Keratinocyte (primary cell): ENCODE measurements at regions not wholly inside any gene's neighbourhood (a gene's known extent, or its start where the extent isn't known, plus 50 kb on each side); places are given as distances from the start of the nearest gene placed in this dataset.
"Not testable (repeated sequence)": the region's sequence is repeated elsewhere in the genome, so short reads cannot be mapped to it uniquely, and the experiment has no call there.

ENCODE experiments used
- DNase-seq: peaks from one replicate; pipeline ENCODE4 v3.0.0-alpha.2; 2011; ENCODE audit warnings: low read depth, missing footprints, low spot score
- FAIRE-seq: peaks from 2 replicates; lab custom pipeline; 2011; peaks lifted over from hg19 to GRCh38; lab: Jason Lieb, UNC
- H2AFZ ChIP-seq: 2 replicates; pipeline ENCODE4 v1.6.0; 2012; ENCODE audit warnings: low read length, control low read depth, inconsistent platforms; ENCODE audit not compliant: control insufficient read depth
- H3K27ac ChIP-seq: 2 replicates; pipeline ENCODE4 v1.5.1; 2011; ENCODE audit warnings: low read length; ENCODE audit not compliant: control insufficient read depth, insufficient read depth
- H3K27me3 ChIP-seq: 3 replicates; pipeline ENCODE4 v1.6.0; 2011; ENCODE audit warnings: low read length; ENCODE audit not compliant: control insufficient read depth, insufficient read depth; ENCODE audit errors: extremely low read depth
- H3K36me3 ChIP-seq, 2 experiments: 2 replicates in 1 of 2; 3 replicates in 1 of 2; pipeline ENCODE4 v1.5.1; 2011; ENCODE audit warnings: low read length in 2 of 2, mild to moderate bottlenecking in 1 of 2; ENCODE audit not compliant: control insufficient read depth in 2 of 2, insufficient read depth in 2 of 2; ENCODE audit errors: extremely low read depth in 1 of 2
- H3K4me1 ChIP-seq: 3 replicates; pipeline ENCODE4 v1.5.1; 2011; ENCODE audit warnings: low read length; ENCODE audit not compliant: control insufficient read depth, insufficient read depth; ENCODE audit errors: extremely low read depth
- H3K4me2 ChIP-seq: 3 replicates; pipeline ENCODE4 v1.6.0; 2011; ENCODE audit warnings: low read depth, low read length; ENCODE audit not compliant: control insufficient read depth, insufficient read depth; ENCODE audit errors: extremely low read depth
- H3K4me3 ChIP-seq, 3 experiments: fragments of 200-600 bp in 1 of 3; sonication (generic) in 1 of 3; 2 replicates in 2 of 3; 3 replicates in 1 of 3; pipeline ENCODE4 v1.5.1; 2011 to 2016; ENCODE audit warnings: low read length in 3 of 3, mild to moderate bottlenecking in 3 of 3, control low read depth in 2 of 3, inconsistent platforms in 1 of 3, low read depth in 1 of 3, mixed read lengths in 1 of 3, mixed run types in 1 of 3, moderate library complexity in 1 of 3; ENCODE audit not compliant: control insufficient read depth in 2 of 3, insufficient read depth in 2 of 3; ENCODE audit errors: extremely low read depth in 1 of 3
- H3K79me2 ChIP-seq: 2 replicates; pipeline ENCODE4 v1.6.0; 2012; ENCODE audit warnings: low read length; ENCODE audit not compliant: control insufficient read depth, insufficient read depth
- H3K9ac ChIP-seq: 3 replicates; pipeline ENCODE4 v1.6.0; 2011; ENCODE audit warnings: low read length; ENCODE audit not compliant: control insufficient read depth, insufficient read depth; ENCODE audit errors: extremely low read depth
- H3K9me1 ChIP-seq: 3 replicates; pipeline ENCODE4 v1.6.0; 2011; ENCODE audit warnings: low read length; ENCODE audit not compliant: control insufficient read depth, insufficient read depth; ENCODE audit errors: extremely low read depth
- H3K9me3 ChIP-seq: 2 replicates; pipeline ENCODE4 v1.5.1; 2012; ENCODE audit warnings: low read depth, low read length; ENCODE audit not compliant: control insufficient read depth
- H4K20me1 ChIP-seq: 3 replicates; pipeline ENCODE4 v1.6.0; 2011; ENCODE audit warnings: low read length; ENCODE audit not compliant: control insufficient read depth, insufficient read depth; ENCODE audit errors: extremely low read depth
- dilution Hi-C: fragments of 300-500 bp; cut with MboI; formaldehyde crosslinking; loops from one replicate; pipeline ENCODE4 v1.7.0; 2020; ENCODE audit warnings: low sequenced_read_pairs; ENCODE audit not compliant: extremely low pct_ligation_motif_present

DNA sequence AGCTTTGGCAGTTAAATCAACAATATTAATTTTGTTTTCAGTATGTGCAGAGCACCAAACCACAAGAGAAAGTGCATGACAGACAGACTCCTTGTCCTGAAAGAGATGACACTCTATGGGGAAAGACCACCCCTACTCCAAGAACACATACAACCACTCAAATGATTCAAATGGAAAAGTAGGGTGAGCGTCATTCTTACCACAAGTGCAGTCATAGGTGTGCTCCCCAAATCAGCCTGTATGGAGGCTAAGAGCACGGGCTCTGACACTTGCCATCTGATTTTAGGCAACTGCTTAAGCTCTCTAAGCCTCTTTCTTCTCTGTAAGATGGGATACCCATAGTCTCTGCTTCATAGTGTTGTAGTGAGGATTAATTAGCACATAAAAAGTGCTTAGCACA lies 56.7 kb upstream of the TERB2 start:
- not testable (repeated sequence) for FAIRE-seq

DNA sequence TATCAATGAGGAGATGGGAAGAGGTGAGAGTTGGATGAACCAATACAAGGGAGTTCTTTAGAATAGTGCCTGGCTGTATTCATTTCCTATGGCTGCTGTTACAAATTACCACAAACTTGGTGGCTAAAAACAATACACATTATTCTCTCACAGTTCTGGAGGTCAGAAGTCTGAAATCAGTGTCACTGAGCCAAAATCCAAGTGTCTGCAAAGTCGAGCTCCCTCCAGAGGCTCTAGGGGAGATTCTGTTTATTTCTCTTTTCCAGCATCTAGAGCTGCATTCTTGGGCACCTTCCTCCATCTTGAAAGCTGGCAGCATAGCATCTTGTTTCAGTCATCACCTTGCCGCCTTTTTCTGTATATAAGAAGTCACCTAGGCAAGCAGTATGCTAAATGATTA lies 55.7 kb upstream of the TERB2 start:
- not testable (repeated sequence) for FAIRE-seq

More for the DNA sequence above, 56.7 kb upstream of the TERB2 start:
- H3K79me2 ChIP-seq, H3K9me1 ChIP-seq, H3K27me3 ChIP-seq, H3K4me3 ChIP-seq, H3K27ac ChIP-seq, H3K4me1 ChIP-seq, DNase-seq, H3K4me2 ChIP-seq, dilution Hi-C loops, H3K36me3 ChIP-seq, H4K20me1 ChIP-seq, H3K9me3 ChIP-seq, H3K9ac ChIP-seq, H2AFZ ChIP-seq: not testable (repeated sequence)

DNA sequence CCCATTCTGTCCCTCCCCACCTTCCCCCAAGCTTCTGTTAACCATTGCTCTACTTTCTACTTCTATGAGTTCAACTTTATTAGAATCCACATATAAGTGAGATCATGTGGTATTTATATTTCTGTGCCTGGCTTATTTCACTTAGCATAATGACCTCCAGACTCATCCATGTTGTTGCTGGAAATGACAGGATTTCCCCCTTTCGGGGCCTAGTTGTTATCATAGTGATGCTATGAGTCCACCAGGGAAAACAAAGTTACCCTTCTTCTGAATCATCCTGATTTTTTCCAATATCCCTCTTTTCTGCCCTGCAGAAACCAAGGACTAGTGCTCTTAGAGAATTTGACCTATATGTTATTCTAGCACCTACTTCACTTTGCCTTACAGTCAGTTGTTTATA lies 53.2 kb upstream of the TERB2 start:
- H3K4me2 ChIP-seq, H2AFZ ChIP-seq, H3K4me3 ChIP-seq, FAIRE-seq, H3K9me3 ChIP-seq, H3K27ac ChIP-seq, H3K9ac ChIP-seq, H3K79me2 ChIP-seq, DNase-seq, H3K4me1 ChIP-seq, dilution Hi-C loops, H3K9me1 ChIP-seq, H4K20me1 ChIP-seq, H3K27me3 ChIP-seq, H3K36me3 ChIP-seq: not testable (repeated sequence)

More for the DNA sequence above, 55.7 kb upstream of the TERB2 start:
- H3K4me1 ChIP-seq, H3K9me1 ChIP-seq, H3K9me3 ChIP-seq, H3K27me3 ChIP-seq, H3K4me3 ChIP-seq, H3K9ac ChIP-seq, H3K36me3 ChIP-seq, H4K20me1 ChIP-seq, H3K27ac ChIP-seq, H2AFZ ChIP-seq, H3K4me2 ChIP-seq, dilution Hi-C loops, H3K79me2 ChIP-seq, DNase-seq: not testable (repeated sequence)

DNA sequence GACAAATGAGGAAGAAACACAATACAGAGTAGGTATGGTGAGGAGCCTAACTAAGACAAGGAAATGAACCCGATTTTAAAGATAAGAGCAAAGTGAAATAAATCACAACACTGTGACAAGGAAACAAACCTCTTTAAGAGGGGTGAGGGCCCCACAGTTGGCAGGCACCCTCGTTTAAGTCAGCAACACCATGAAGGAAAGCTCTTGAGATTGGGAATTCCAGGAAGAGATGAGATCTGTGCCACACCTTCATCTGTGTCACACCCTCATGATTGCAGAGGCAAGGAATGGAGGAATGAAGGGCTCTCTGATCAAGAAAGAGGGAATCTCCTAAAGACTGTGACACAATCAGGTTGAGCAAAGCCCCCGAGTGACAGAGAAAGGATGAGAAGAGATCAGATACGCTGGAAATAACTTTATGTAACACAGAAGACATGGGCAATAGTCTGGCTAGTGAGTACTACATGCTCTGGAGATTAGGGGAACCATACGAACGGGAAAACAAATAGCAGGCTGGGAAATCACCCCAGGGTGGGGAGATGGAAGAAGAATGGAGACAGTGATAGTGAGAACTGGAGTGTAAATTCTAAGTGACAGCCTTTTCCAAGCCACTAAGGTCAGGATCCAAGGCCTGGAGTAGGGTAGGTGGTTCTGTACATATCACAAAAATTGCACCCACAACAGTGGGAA lies 51.7 kb upstream of the TERB2 start:
- H4K20me1 ChIP-seq, H3K27ac ChIP-seq, H3K79me2 ChIP-seq, H3K36me3 ChIP-seq, H3K9me1 ChIP-seq, H3K27me3 ChIP-seq, H3K4me1 ChIP-seq, dilution Hi-C loops, H3K4me2 ChIP-seq, H3K4me3 ChIP-seq, H3K9me3 ChIP-seq, H3K9ac ChIP-seq, DNase-seq: not testable (repeated sequence)
- FAIRE-seq = peak; percentile 43
- peak overlapping the region; percentile 58 for H2AFZ ChIP-seq
